H1 (cell line): ENCODE measurements at regions not wholly inside any gene's neighbourhood (a gene's known extent, or its start where the extent isn't known, plus 50 kb on each side); places are given as distances from the start of the nearest gene placed in this dataset.

ENCODE experiments used
- CTCF ChIA-PET: fragments of 300-600 bp; sonication (Branson Sonifier 250); formaldehyde crosslinking; loops from one replicate; lab custom pipeline; 2021; ENCODE audit not compliant: partially characterized antibody; lab: Charles Lee
- POLR2A ChIA-PET: fragments of 300-600 bp; sonication (Branson Sonifier 250); formaldehyde crosslinking; loops from one replicate; lab custom pipeline; 2021; ENCODE audit warnings: inconsistent platforms; ENCODE audit not compliant: partially characterized antibody; lab: Charles Lee
- DNase-seq, 2 experiments: peaks; one replicate each; pipeline versions ENCODE4 v3.0.0 to v3.0.0-alpha.2; 2010 to 2022; ENCODE audit warnings: low spot score in 2 of 2, low read depth in 1 of 2, mixed read lengths in 1 of 2
- FAIRE-seq: peaks from 2 replicates; lab custom pipeline; 2011; peaks lifted over from hg19 to GRCh38; lab: Jason Lieb, UNC
- H2AFZ ChIP-seq: 2 replicates; pipeline ENCODE4 v1.8.1; 2012; ENCODE audit warnings: low read length, inconsistent platforms
- H2AK5ac ChIP-seq: 2 replicates; pipeline ENCODE4 v1.6.1; 2013; ENCODE audit warnings: low read depth, low read length
- H2BK120ac ChIP-seq: replicated peaks from 2 replicates; pipeline ENCODE3; 2013; ENCODE audit warnings: low read depth, low read length, inconsistent platforms
- H2BK12ac ChIP-seq: 2 replicates; pipeline ENCODE4 v1.6.1; 2013; ENCODE audit warnings: low read depth, low read length
- H2BK15ac ChIP-seq: 2 replicates; pipeline ENCODE4 v1.6.1; 2013; ENCODE audit warnings: low read length
- H2BK20ac ChIP-seq: 2 replicates; pipeline ENCODE4 v1.6.1; 2013; ENCODE audit warnings: low read length
- H2BK5ac ChIP-seq: 2 replicates; pipeline ENCODE4 v1.6.1; 2013; ENCODE audit warnings: low read depth, low read length
- H3K14ac ChIP-seq: 2 replicates; pipeline ENCODE4 v1.6.1; 2013; ENCODE audit warnings: inconsistent platforms; ENCODE audit not compliant: insufficient read length
- H3K18ac ChIP-seq: 2 replicates; pipeline ENCODE4 v1.6.1; 2013; ENCODE audit warnings: low read length; ENCODE audit errors: extremely low read depth
- H3K23ac ChIP-seq: 2 replicates; pipeline ENCODE4 v1.6.1; 2013; ENCODE audit warnings: inconsistent platforms; ENCODE audit not compliant: insufficient read length
- H3K23me2 ChIP-seq: 2 replicates; pipeline ENCODE4 v1.6.1; 2013; ENCODE audit warnings: low read depth, low read length
- H3K27ac ChIP-seq: 2 replicates; pipeline ENCODE4 v1.6.1; 2011; ENCODE audit warnings: low read depth, low read length, inconsistent platforms
- H3K27me3 ChIP-seq, 4 experiments: replicated peaks in 1 of 4; 1 replicate in 1 of 4; 2 replicates in 3 of 4; pipeline versions ENCODE4 v1.6.1 to v1.8.1; 2011 to 2013; ENCODE audit warnings: low read length in 3 of 4, mild to moderate bottlenecking in 3 of 4, inconsistent platforms in 2 of 4, mixed read lengths in 2 of 4, moderate library complexity in 1 of 4; ENCODE audit not compliant: control insufficient read depth in 3 of 4, insufficient read depth in 3 of 4; ENCODE audit errors: extremely low read depth in 1 of 4
- H3K36me3 ChIP-seq, 4 experiments: 2 replicates each; pipeline versions ENCODE4 v1.6.1 to v1.8.1; 2011 to 2013; ENCODE audit warnings: mild to moderate bottlenecking in 4 of 4, low read length in 3 of 4, moderate library complexity in 2 of 4, control low read depth in 1 of 4, inconsistent platforms in 1 of 4; ENCODE audit not compliant: insufficient read depth in 4 of 4, control insufficient read depth in 2 of 4
- H3K4ac ChIP-seq: replicated peaks from 2 replicates; pipeline ENCODE3; 2013; ENCODE audit warnings: low read length, low read depth, mixed read lengths, inconsistent platforms; ENCODE audit not compliant: insufficient read length
- H3K4me1 ChIP-seq, 4 experiments: replicated peaks in 1 of 4; 1 replicate in 1 of 4; 2 replicates in 3 of 4; pipeline versions ENCODE4 v1.6.1 to v1.8.1; 2011 to 2013; ENCODE audit warnings: low read length in 3 of 4, inconsistent platforms in 2 of 4, mixed read lengths in 1 of 4; ENCODE audit not compliant: insufficient read depth in 4 of 4, control insufficient read depth in 3 of 4
- H3K4me2 ChIP-seq, 2 experiments: 2 replicates each; pipeline versions ENCODE4 v1.6.1 to v1.8.1; 2011 to 2013; ENCODE audit warnings: low read depth in 2 of 2, low read length in 2 of 2, control low read depth in 1 of 2, inconsistent platforms in 1 of 2, mild to moderate bottlenecking in 1 of 2; ENCODE audit not compliant: insufficient read depth in 1 of 2
- H3K4me3 ChIP-seq, 4 experiments: fragments of 200-600, 300-600 bp in 1 of 4; sonication (generic), shearing (Covaris generic), sonication (Bioruptor Twin) in 1 of 4; 2 replicates each; pipeline versions ENCODE4 v1.5.1 to v1.8.1; 2011 to 2016; ENCODE audit warnings: low read length in 4 of 4, low read depth in 3 of 4, control low read depth in 2 of 4, inconsistent platforms in 2 of 4, mild to moderate bottlenecking in 2 of 4, mixed read lengths in 1 of 4, moderate library complexity in 1 of 4; ENCODE audit not compliant: insufficient read depth in 2 of 4; ENCODE audit errors: extremely low read depth in 1 of 4
- H3K56ac ChIP-seq: replicated peaks from 2 replicates; pipeline ENCODE3; 2013; ENCODE audit warnings: low read depth, mild to moderate bottlenecking, mixed read lengths, low read length, inconsistent platforms; ENCODE audit not compliant: insufficient read length
- H3K79me1 ChIP-seq: 2 replicates; pipeline ENCODE4 v1.6.1; 2013; ENCODE audit warnings: low read depth, low read length, control low read depth
- H3K79me2 ChIP-seq, 2 experiments: 2 replicates each; pipeline versions ENCODE4 v1.6.1 to v1.8.1; 2012 to 2013; ENCODE audit warnings: low read length in 2 of 2, mild to moderate bottlenecking in 2 of 2, inconsistent platforms in 1 of 2; ENCODE audit not compliant: insufficient read depth in 2 of 2, control insufficient read depth in 1 of 2
- H3K9ac ChIP-seq, 4 experiments: replicated peaks in 1 of 4; 1 replicate in 1 of 4; 2 replicates in 3 of 4; pipeline versions ENCODE4 v1.6.1 to v1.8.1; 2011 to 2013; ENCODE audit warnings: low read depth in 3 of 4, low read length in 3 of 4, control low read depth in 2 of 4, mild to moderate bottlenecking in 2 of 4, moderate library complexity in 2 of 4, inconsistent platforms in 1 of 4; ENCODE audit errors: extremely low read depth in 1 of 4
- H3K9me3 ChIP-seq, 2 experiments: 2 replicates each; pipeline versions ENCODE4 v1.6.1 to v1.8.1; 2012 to 2013; ENCODE audit warnings: mild to moderate bottlenecking in 2 of 2, moderate library complexity in 2 of 2, control low read depth in 1 of 2, inconsistent platforms in 1 of 2, low read depth in 1 of 2, low read length in 1 of 2, mixed read lengths in 1 of 2; ENCODE audit not compliant: insufficient read depth in 2 of 2
- H4K20me1 ChIP-seq, 2 experiments: replicated peaks in 1 of 2; 2 replicates each; pipeline versions ENCODE3 to v1.8.1; 2011 to 2013; ENCODE audit warnings: inconsistent platforms in 2 of 2, low read length in 2 of 2, mild to moderate bottlenecking in 1 of 2; ENCODE audit not compliant: insufficient read depth in 2 of 2, control insufficient read depth in 1 of 2
- H4K5ac ChIP-seq: 2 replicates; pipeline ENCODE4 v1.6.1; 2013; ENCODE audit warnings: low read length, low read depth, mixed read lengths, inconsistent platforms; ENCODE audit not compliant: insufficient read length
- H4K8ac ChIP-seq: 2 replicates; pipeline ENCODE4 v1.8.0; 2013; ENCODE audit warnings: mild to moderate bottlenecking, moderate library complexity, low read length, inconsistent platforms; ENCODE audit not compliant: insufficient read depth; ENCODE audit errors: extremely low read depth
- H4K91ac ChIP-seq: replicated peaks from 2 replicates; pipeline ENCODE3; 2013; ENCODE audit warnings: low read length, mixed read lengths, inconsistent platforms; ENCODE audit not compliant: insufficient read length
- ATF3 ChIP-seq: IDR thresholded peaks from 2 replicates; pipeline ENCODE4 v1.6.1; 2011; ENCODE audit warnings: low read depth, mild to moderate bottlenecking, low read length; ENCODE audit not compliant: insufficient read depth
- BCL11A ChIP-seq, 2 experiments: IDR thresholded peaks; one replicate each; pipeline ENCODE4 v1.6.1; 2011; ENCODE audit warnings: low read depth in 2 of 2, low read length in 2 of 2, mild to moderate bottlenecking in 2 of 2
- BRCA1 ChIP-seq: IDR thresholded peaks from 2 replicates; pipeline ENCODE4 v1.6.1; 2012; ENCODE audit warnings: low read depth, low read length, improper control_type of control experiment
- CBX5 ChIP-seq: fragments of 300-800, 300-1000 bp; sonication (generic); IDR thresholded peaks from 2 replicates; pipeline ENCODE4 v1.7.1; 2016; ENCODE audit warnings: antibody characterized with exemption, low read length, low read depth
- CHD1 ChIP-seq: IDR thresholded peaks from 2 replicates; pipeline ENCODE4 v1.6.1; 2012; ENCODE audit warnings: low read depth, low read length, improper control_type of control experiment
- CREB1 ChIP-seq: IDR thresholded peaks from 2 replicates; pipeline ENCODE4 v1.6.1; 2012; ENCODE audit warnings: inconsistent platforms
- CTBP2 ChIP-seq: IDR thresholded peaks from 2 replicates; pipeline ENCODE4 v1.7.0; 2011; ENCODE audit warnings: borderline replicate concordance, mild to moderate bottlenecking, moderate library complexity, mixed read lengths, low read length; ENCODE audit not compliant: insufficient read depth, insufficient read length
- HDAC2 ChIP-seq, 2 experiments: fragments of 300-600 bp in 1 of 2; sonication (generic) in 1 of 2; IDR thresholded peaks; 2 replicates each; pipeline ENCODE4 v1.6.1; 2011 to 2012; ENCODE audit warnings: low read depth in 2 of 2, low read length in 2 of 2, mild to moderate bottlenecking in 2 of 2, moderate library complexity in 2 of 2, borderline replicate concordance in 1 of 2, inconsistent platforms in 1 of 2
- KDM4A ChIP-seq: IDR thresholded peaks from one replicate; pipeline ENCODE4 v1.7.1; 2012; ENCODE audit warnings: low read depth, mild to moderate bottlenecking, moderate library complexity, low read length, inconsistent platforms; ENCODE audit not compliant: severe bottlenecking
- TAF7 ChIP-seq: optimal IDR thresholded peaks from 2 replicates; pipeline ENCODE3; 2011; ENCODE audit warnings: low read depth, mild to moderate bottlenecking, inconsistent platforms, low read length, moderate library complexity, borderline replicate concordance
- WGBS, 2 experiments: shearing (Covaris generic) in 1 of 2; methylation state at CpG; one replicate each; pipeline versions ENCODE4 v1.1.6 to v1.1.7; 2013 to 2015; ENCODE audit warnings: low lambda C conversion rate in 2 of 2, mixed read lengths in 2 of 2, inconsistent platforms in 1 of 2, low coverage in 1 of 2, missing lambda C conversion rate in 1 of 2; ENCODE audit not compliant: insufficient replicate concordance in 2 of 2, insufficient coverage in 1 of 2, insufficient read length in 1 of 2; ENCODE audit errors: extremely low coverage in 1 of 2, missing lambda C conversion rate in 1 of 2; 5-methylcytosine and 5-hydroxymethylcytosine counted together

- no peak overlapping the region for H3K18ac ChIP-seq
- H4K20me1 ChIP-seq: no peaks in the 10 kb centered on the region
- H4K5ac ChIP-seq: no peak overlapping the region
- ChIA-PET CTCF (no interaction called here), POLR2A (no interaction called here)
- FAIRE-seq: no peak
- H3K36me3 ChIP-seq: no peaks in the 10 kb centered on the region
- no peak overlapping the region for H2AK5ac ChIP-seq
- no peak overlapping the region for H3K56ac ChIP-seq
- no peak overlapping the region for H3K27ac ChIP-seq
- no peak overlapping the region for H4K91ac ChIP-seq
- no peaks in the 10 kb centered on the region for H3K27me3 ChIP-seq
- no peak overlapping the region for H3K4me2 ChIP-seq
- H3K23ac ChIP-seq: no peak overlapping the region
- no peak overlapping the region for H2BK12ac ChIP-seq
- H3K23me2 ChIP-seq: no peaks in the 10 kb centered on the region
- H2BK5ac ChIP-seq: no peak overlapping the region
- H3K4me1 ChIP-seq: no peaks in the 10 kb centered on the region
- no peaks in the 10 kb centered on the region for H3K79me2 ChIP-seq
- H3K4me3 ChIP-seq: no peak overlapping the region
- no peak overlapping the region for H2BK20ac ChIP-seq
- H3K79me1 ChIP-seq: no peaks in the 10 kb centered on the region
- H4K8ac ChIP-seq: no peak overlapping the region
- no peak overlapping the region for H3K4ac ChIP-seq
- H3K9me3 ChIP-seq: no peaks in the 10 kb centered on the region
- H2BK15ac ChIP-seq: no peak overlapping the region
- no peak overlapping the region for H3K9ac ChIP-seq
- no peak overlapping the region for H2BK120ac ChIP-seq
- no peak overlapping the region for H3K14ac ChIP-seq
- 83% methylated on average over 7 of the region's 7 CpGs; no CpG with 5 or more reads in 1 of the 2 experiments for WGBS, 2 experiments
- no peak for DNase-seq
- no peak overlapping the region for H2AFZ ChIP-seq
- TF ChIP-seq HDAC2 (IDR thresholded peaks at IDR 0.05; ENCODE audit: borderline replicate concordance in 1 of 2, low read depth in 2 of 2, low read length in 2 of 2) (no peak), TAF7 (no peak), CBX5 (no peak), BRCA1 (no peak), CREB1 (no peak), BCL11A (IDR thresholded peaks at IDR 0.05; ENCODE audit: low read depth in 2 of 2, low read length in 2 of 2) (no peak), CTBP2 (no peak), ATF3 (no peak), KDM4A (no peak), CHD1 (no peak)
Observed at GRCh38 chr14:98466807-98467206, 805.2 kb downstream of the BCL11B start.
